Thyroid gland (tissue), 4 donors: ENCODE measurements at regions not wholly inside any gene's neighbourhood (a gene's known extent, or its start where the extent isn't known, plus 50 kb on each side); places are given as distances from the start of the nearest gene placed in this dataset.

Source experiments
- POLR2A ChIP-seq, 2 donors: fragments of 450-650 bp; IDR thresholded peaks; one replicate each; pipeline ENCODE4 v1.6.1; 2017; ENCODE audit warnings: antibody characterized with exemption in 2 of 2, mild to moderate bottlenecking in 2 of 2, moderate library complexity in 1 of 2
- TF ChIP-seq, protein P1 (sequence below), 6 experiments: fragments of 200-600 bp in 3 of 6; fragments of 450-650 bp in 3 of 6; sonication (generic) in 3 of 6; IDR thresholded peaks; one replicate each; pipeline ENCODE4 v1.5.1; 2016 to 2019; ENCODE audit warnings: antibody characterized with exemption in 6 of 6, mild to moderate bottlenecking in 2 of 6, inconsistent platforms in 1 of 6, moderate library complexity in 1 of 6

DNA sequence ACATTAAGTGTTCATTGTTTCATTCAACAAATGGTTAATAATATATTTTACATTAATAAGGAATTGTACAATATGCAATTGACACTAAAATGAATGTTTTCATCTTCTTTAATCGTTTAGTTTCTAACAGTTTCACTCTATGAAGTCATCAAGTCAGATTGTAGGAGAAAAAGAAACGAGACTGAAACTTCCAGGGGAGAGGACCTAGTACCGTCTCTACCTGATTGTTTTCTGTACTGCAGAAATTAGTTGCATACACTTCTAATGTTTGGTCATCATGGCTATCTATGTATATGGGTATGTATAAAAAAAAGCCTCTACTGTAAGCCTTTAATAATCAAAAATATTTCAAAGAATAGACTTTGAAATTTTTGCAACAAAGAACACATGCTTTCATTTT, 1350.9 kb downstream of the ARAP2 start:
- TF ChIP-seq, protein P1, sequence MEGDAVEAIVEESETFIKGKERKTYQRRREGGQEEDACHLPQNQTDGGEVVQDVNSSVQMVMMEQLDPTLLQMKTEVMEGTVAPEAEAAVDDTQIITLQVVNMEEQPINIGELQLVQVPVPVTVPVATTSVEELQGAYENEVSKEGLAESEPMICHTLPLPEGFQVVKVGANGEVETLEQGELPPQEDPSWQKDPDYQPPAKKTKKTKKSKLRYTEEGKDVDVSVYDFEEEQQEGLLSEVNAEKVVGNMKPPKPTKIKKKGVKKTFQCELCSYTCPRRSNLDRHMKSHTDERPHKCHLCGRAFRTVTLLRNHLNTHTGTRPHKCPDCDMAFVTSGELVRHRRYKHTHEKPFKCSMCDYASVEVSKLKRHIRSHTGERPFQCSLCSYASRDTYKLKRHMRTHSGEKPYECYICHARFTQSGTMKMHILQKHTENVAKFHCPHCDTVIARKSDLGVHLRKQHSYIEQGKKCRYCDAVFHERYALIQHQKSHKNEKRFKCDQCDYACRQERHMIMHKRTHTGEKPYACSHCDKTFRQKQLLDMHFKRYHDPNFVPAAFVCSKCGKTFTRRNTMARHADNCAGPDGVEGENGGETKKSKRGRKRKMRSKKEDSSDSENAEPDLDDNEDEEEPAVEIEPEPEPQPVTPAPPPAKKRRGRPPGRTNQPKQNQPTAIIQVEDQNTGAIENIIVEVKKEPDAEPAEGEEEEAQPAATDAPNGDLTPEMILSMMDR (IDR thresholded peaks at IDR 0.05), result no peak
- no peak for TF ChIP-seq POLR2A (IDR thresholded peaks at IDR 0.05)
